ENCODE measurements at regions not wholly inside any gene's neighbourhood (a gene's known extent, or its start where the extent isn't known, plus 50 kb on each side); places are given as distances from the start of the nearest gene placed in this dataset.

GRCh38 chr12:105480162-105480561, 149.7 kb downstream of the C12orf75 start:
- CTCF ChIA-PET = interaction anchor here (0.7 kb wide), 1 partner anchor 357 kb away, joined by 3 read pairs; no protein-coding TSS in a partner anchor
- TF ChIP-seq BHLHE40 (IDR thresholded peaks at IDR 0.05; ENCODE audit: borderline replicate concordance) = no peak
- TF ChIP-seq ARNT (IDR thresholded peaks at IDR 0.05) = no peak
- no peak for TF ChIP-seq SP1 (IDR thresholded peaks at IDR 0.05)
- TF ChIP-seq TARDBP (IDR thresholded peaks at IDR 0.05) = no peak
- TF ChIP-seq ZNF384 (IDR thresholded peaks at IDR 0.05) = no peak
- no peak for TF ChIP-seq ELF4 (IDR thresholded peaks at IDR 0.05)
- no peak for TF ChIP-seq L3MBTL2 (conservative IDR thresholded peaks at IDR 0.05)
- TF ChIP-seq HDGF (IDR thresholded peaks at IDR 0.05; ENCODE audit: borderline replicate concordance) = no peak
- TF ChIP-seq FOXK2 (IDR thresholded peaks at IDR 0.05) = no peak
- TF ChIP-seq NFRKB (IDR thresholded peaks at IDR 0.05) = no peak
- no peak for TF ChIP-seq FOXM1 (IDR thresholded peaks at IDR 0.05; ENCODE audit: borderline replicate concordance)
- POLR2A ChIA-PET = no interaction called here
- no peak for DNase-seq (ENCODE audit: extremely low spot score)

GRCh38 chr12:105481392-105482300, 151.2 kb downstream of the C12orf75 start:
- POLR2A ChIA-PET = no interaction called here
- DNase-seq (ENCODE audit: extremely low spot score) = no peak
- CTCF ChIA-PET = no interaction called here
- TF ChIP-seq FOXM1 (IDR thresholded peaks at IDR 0.05; ENCODE audit: borderline replicate concordance) = no peak
- TF ChIP-seq NFRKB (IDR thresholded peaks at IDR 0.05) = no peak
- TF ChIP-seq L3MBTL2 (conservative IDR thresholded peaks at IDR 0.05) = no peak
- TF ChIP-seq SP1 (IDR thresholded peaks at IDR 0.05) = no peak
- TF ChIP-seq ELF4 (IDR thresholded peaks at IDR 0.05) = no peak
- TF ChIP-seq ZNF384 (IDR thresholded peaks at IDR 0.05) = no peak
- no peak for TF ChIP-seq PKNOX1 (IDR thresholded peaks at IDR 0.05)
- TF ChIP-seq SUZ12 (IDR thresholded peaks at IDR 0.05) = no peak

- ChIA-PET POLR2A (no interaction called here), CTCF (no interaction called here)
- DNase-seq (ENCODE audit: extremely low spot score) = no peak
- no peak for TF ChIP-seq FOXK2 (IDR thresholded peaks at IDR 0.05)
- no peak for TF ChIP-seq FOXM1 (IDR thresholded peaks at IDR 0.05; ENCODE audit: borderline replicate concordance)
- no peak for TF ChIP-seq ARNT (IDR thresholded peaks at IDR 0.05)
- no peak for TF ChIP-seq TARDBP (IDR thresholded peaks at IDR 0.05)
- TF ChIP-seq L3MBTL2 (conservative IDR thresholded peaks at IDR 0.05) = no peak
- TF ChIP-seq SUZ12 (IDR thresholded peaks at IDR 0.05) = no peak
- TF ChIP-seq ELF4 (IDR thresholded peaks at IDR 0.05) = no peak
- no peak for TF ChIP-seq CTBP1 (IDR thresholded peaks at IDR 0.05; ENCODE audit: borderline replicate concordance)
- no peak for TF ChIP-seq NFRKB (IDR thresholded peaks at IDR 0.05)
- TF ChIP-seq ZNF384 (IDR thresholded peaks at IDR 0.05) = no peak
- no peak for TF ChIP-seq SP1 (IDR thresholded peaks at IDR 0.05)
These were observed 152.5 kb downstream of the C12orf75 start for GRCh38 chr12:105482951-105483350.

- ChIA-PET CTCF (no interaction called here), POLR2A (no interaction called here)
- no peak for DNase-seq (ENCODE audit: extremely low spot score)
- no peak for TF ChIP-seq SP1 (IDR thresholded peaks at IDR 0.05)
- TF ChIP-seq TARDBP (IDR thresholded peaks at IDR 0.05) = no peak
- TF ChIP-seq LEF1 (IDR thresholded peaks at IDR 0.05; ENCODE audit: borderline replicate concordance) = no peak
- no peak for TF ChIP-seq L3MBTL2 (conservative IDR thresholded peaks at IDR 0.05)
- no peak for TF ChIP-seq HDGF (IDR thresholded peaks at IDR 0.05; ENCODE audit: borderline replicate concordance)
- TF ChIP-seq FOXK2 (IDR thresholded peaks at IDR 0.05) = no peak
- no peak for TF ChIP-seq FOXM1 (IDR thresholded peaks at IDR 0.05; ENCODE audit: borderline replicate concordance)
- no peak for TF ChIP-seq ELF4 (IDR thresholded peaks at IDR 0.05)
- no peak for TF ChIP-seq CTBP1 (IDR thresholded peaks at IDR 0.05; ENCODE audit: borderline replicate concordance)
- TF ChIP-seq ARNT (IDR thresholded peaks at IDR 0.05) = no peak
- TF ChIP-seq PKNOX1 (IDR thresholded peaks at IDR 0.05) = no peak
- no peak for TF ChIP-seq NFRKB (IDR thresholded peaks at IDR 0.05)
- no peak for TF ChIP-seq BHLHE40 (IDR thresholded peaks at IDR 0.05; ENCODE audit: borderline replicate concordance)
- no peak for TF ChIP-seq ZNF384 (IDR thresholded peaks at IDR 0.05)
These were observed 153.2 kb downstream of the C12orf75 start for GRCh38 chr12:105483691-105484090.

GRCh38 chr12:105485321-105485910, 154.9 kb downstream of the C12orf75 start:
- no peak for TF ChIP-seq ELF4 (IDR thresholded peaks at IDR 0.05)
- TF ChIP-seq ZNF384 (IDR thresholded peaks at IDR 0.05) = no peak
- no peak for TF ChIP-seq LEF1 (IDR thresholded peaks at IDR 0.05; ENCODE audit: borderline replicate concordance)
- TF ChIP-seq FOXK2 (IDR thresholded peaks at IDR 0.05) = no peak
- TF ChIP-seq FOXM1 (IDR thresholded peaks at IDR 0.05; ENCODE audit: borderline replicate concordance) = no peak
- no peak for TF ChIP-seq HDGF (IDR thresholded peaks at IDR 0.05; ENCODE audit: borderline replicate concordance)
- no peak for TF ChIP-seq BHLHE40 (IDR thresholded peaks at IDR 0.05; ENCODE audit: borderline replicate concordance)
- TF ChIP-seq NFRKB (IDR thresholded peaks at IDR 0.05) = no peak
- no peak for TF ChIP-seq TARDBP (IDR thresholded peaks at IDR 0.05)
- TF ChIP-seq L3MBTL2 (conservative IDR thresholded peaks at IDR 0.05) = no peak
- TF ChIP-seq SP1 (IDR thresholded peaks at IDR 0.05) = no peak
- TF ChIP-seq SUZ12 (IDR thresholded peaks at IDR 0.05) = no peak
- no peak for TF ChIP-seq ARNT (IDR thresholded peaks at IDR 0.05)
- no peak for TF ChIP-seq FOXA1 (IDR thresholded peaks at IDR 0.05)
- DNase-seq (ENCODE audit: extremely low spot score) = no peak
- POLR2A ChIA-PET = no interaction called here
- CTCF ChIA-PET = no interaction called here

GRCh38 chr12:105485921-105486320, 155.4 kb downstream of the C12orf75 start:
- TF ChIP-seq FOXM1 (IDR thresholded peaks at IDR 0.05; ENCODE audit: borderline replicate concordance) = no peak
- TF ChIP-seq ARNT (IDR thresholded peaks at IDR 0.05) = no peak
- TF ChIP-seq PKNOX1 (IDR thresholded peaks at IDR 0.05) = no peak
- no peak for TF ChIP-seq ZNF384 (IDR thresholded peaks at IDR 0.05)
- no peak for DNase-seq (ENCODE audit: extremely low spot score)
- CTCF ChIA-PET = interaction anchor here (0.8 kb wide), 1 partner anchor 65 kb away, joined by 3 read pairs; no protein-coding TSS in a partner anchor
- POLR2A ChIA-PET = no interaction called here
